22Rv1 (cell line): ENCODE measurements at regions not wholly inside any gene's neighbourhood (a gene's known extent, or its start where the extent isn't known, plus 50 kb on each side); places are given as distances from the start of the nearest gene placed in this dataset.

Experiments used
- ZFX ChIP-seq: fragments of 450-650 bp; IDR thresholded peaks from 2 replicates; pipeline ENCODE4 v1.6.1; 2017; ENCODE audit warnings: antibody characterized with exemption, borderline replicate concordance
- TF ChIP-seq, protein P1 (sequence below): fragments of 450-650 bp; IDR thresholded peaks from 2 replicates; pipeline ENCODE4 v1.5.1; 2017; ENCODE audit warnings: mild to moderate bottlenecking

DNA sequence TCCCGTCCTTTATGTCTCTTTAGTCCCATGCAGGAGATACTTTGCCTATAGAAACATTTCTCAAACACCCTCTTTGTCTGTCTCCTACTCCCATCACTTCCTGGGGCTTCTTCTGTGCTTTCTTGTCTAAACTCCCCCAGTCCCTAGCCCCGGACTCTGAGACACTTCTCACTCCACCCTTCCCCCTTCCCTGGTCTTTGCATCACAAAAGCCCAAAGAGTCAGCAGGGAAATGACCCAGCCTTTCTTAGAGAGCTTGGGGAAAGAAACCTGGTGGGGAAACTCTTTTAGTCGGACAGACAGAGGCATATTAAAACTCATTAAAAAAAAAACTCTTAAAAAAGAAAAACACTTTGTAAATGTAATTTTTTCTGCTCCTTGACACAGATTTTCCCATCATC, 211.2 kb downstream of the TJP1 start:
- TF ChIP-seq, protein P1, sequence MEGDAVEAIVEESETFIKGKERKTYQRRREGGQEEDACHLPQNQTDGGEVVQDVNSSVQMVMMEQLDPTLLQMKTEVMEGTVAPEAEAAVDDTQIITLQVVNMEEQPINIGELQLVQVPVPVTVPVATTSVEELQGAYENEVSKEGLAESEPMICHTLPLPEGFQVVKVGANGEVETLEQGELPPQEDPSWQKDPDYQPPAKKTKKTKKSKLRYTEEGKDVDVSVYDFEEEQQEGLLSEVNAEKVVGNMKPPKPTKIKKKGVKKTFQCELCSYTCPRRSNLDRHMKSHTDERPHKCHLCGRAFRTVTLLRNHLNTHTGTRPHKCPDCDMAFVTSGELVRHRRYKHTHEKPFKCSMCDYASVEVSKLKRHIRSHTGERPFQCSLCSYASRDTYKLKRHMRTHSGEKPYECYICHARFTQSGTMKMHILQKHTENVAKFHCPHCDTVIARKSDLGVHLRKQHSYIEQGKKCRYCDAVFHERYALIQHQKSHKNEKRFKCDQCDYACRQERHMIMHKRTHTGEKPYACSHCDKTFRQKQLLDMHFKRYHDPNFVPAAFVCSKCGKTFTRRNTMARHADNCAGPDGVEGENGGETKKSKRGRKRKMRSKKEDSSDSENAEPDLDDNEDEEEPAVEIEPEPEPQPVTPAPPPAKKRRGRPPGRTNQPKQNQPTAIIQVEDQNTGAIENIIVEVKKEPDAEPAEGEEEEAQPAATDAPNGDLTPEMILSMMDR = no peak
- TF ChIP-seq ZFX = no peak
